GM18502 (cell line): ENCODE measurements at regions not wholly inside any gene's neighbourhood (a gene's known extent, or its start where the extent isn't known, plus 50 kb on each side); places are given as distances from the start of the nearest gene placed in this dataset.

Source experiments
- ATAC-seq: cut with Tn5 transposase; IDR thresholded peaks from one replicate; pipeline ENCODE4 v1.9.1; 2021; ENCODE audit warnings: mild to moderate bottlenecking; ENCODE audit not compliant: unreplicated experiment, poor library complexity

DNA sequence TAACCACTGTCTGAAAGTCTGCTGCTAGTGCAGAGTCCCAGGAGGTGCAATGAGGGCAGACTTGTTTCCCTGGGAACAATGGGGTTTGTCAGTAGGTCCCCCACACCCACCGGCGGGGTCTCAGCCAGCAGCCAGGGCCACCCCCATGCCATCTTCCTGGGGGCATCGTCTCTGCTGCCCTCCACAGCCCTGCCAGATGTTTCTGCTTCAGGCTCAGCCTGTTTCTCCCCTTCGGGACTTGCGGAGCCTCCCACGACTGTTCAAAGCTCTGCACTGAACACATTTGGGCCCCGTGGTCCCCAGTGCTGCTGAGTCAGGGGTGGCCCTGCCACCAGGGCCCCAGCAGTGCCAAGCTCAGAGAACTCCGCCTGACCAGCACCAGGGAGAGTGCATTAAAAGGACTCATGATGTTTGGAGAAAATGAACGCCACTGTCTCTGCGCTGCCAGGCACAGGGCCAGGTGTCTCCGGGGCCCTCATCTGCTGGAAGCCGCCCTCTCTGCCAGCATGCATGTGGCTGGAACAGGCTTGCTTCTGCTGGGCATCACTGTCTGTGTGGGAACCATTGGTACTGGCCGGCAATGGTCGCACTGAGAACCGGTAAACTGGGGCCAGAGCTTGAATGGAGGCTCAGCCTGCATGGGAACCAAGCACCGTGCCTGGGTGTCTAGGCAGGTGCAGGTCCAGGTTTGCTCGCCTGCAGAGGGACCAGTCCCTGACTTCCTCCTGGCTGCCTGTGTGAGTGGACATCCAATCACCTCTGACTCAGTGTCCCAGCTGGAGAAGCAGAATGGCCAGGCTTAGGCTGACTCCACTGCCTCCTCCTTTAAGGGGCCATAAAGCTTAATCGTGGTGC is 345.1 kb downstream of the GLRX3 start:
- ATAC-seq = no peak

DNA sequence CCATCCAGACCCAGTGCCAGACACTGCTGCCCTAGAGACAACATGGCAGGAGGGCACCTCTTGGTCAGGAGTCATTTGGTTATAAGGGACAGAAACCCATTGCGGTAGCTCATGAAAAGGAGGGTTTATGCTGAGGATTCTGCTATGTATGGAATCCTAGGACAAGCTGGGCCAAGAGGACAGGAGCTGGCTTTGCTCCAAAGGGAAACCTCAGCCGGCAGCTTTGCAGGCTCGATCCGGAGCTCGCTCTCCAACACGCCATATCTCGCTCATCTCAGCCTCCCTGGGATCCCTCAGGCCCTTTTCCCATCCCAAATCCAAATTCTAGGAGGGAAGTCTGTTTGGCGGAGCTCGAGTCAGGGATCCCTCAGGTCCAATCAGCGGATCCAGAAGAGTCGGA is 345.7 kb downstream of the GLRX3 start:
- ATAC-seq = no peak

DNA sequence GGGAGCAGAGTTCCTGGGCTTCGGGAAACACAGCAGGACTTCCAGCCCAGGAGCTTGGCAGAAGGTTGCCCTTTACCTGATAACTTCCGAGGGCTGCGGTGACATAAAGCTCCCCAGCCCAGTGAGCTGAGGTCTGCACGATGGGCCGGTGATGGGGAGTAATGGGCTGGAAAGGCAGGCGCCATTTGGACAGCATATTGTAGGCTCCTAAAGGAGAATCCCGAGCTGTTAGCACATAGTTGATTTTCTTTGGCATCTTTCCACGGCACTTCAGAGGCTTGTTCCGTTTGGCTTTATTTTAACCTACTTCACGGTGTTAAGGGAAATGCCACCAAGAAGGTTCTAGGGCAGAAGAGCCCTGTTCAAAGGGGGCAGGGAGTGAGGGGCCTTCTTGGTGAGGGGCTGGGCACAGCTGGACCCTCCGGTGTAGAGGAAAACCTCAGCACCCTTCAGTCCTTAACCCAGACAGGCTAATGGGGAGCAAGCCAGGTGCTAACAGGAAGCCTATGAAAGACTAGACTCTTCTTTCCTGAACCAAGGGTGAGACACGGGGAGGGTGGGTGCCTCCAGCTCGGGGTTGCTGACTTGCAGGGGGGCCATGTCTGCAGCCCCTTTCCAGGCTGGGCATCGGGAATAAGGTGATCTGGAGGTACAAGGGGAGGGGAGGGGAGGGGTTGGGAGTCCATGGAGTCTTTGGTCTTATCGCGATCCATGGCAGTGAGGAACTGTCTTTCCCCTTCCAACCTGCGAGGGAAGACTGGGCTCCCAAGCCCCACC is 347.7 kb downstream of the GLRX3 start:
- ATAC-seq = no peak

DNA sequence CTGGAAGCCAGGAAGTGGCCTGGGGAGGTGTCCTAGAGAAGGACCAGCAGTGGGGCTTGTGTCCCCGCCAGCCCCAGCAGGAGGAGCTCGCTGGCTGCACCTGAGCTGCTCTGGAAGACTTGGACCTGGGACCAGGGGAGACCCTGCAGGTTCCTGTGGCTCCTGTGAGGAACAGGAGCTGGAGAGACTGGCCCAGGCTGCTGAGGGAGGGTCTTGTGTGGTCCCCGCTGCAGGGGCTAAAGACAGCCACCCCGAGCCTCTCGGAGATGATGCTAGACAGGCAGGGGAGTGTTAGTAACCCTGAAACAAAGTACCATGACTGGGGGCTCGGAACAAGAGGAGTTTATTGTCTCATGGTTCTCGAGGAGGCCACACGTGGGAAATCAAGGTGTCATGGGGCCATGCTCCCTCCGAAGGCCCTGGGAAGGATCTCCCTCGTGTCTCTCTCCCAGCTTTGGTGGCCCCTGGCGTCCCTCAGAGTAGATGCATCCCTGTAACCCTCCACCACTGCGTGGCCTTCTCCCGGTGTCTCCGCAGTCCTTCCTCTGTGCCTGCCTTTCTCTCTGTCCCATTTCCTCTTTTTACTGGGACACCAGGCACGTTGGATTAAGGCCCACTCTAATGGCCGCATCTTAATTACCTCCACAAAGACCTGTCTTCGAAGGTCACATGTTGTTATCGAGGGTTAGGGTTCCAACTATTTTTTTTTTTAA is 348.4 kb downstream of the GLRX3 start:
- ATAC-seq = no peak

DNA sequence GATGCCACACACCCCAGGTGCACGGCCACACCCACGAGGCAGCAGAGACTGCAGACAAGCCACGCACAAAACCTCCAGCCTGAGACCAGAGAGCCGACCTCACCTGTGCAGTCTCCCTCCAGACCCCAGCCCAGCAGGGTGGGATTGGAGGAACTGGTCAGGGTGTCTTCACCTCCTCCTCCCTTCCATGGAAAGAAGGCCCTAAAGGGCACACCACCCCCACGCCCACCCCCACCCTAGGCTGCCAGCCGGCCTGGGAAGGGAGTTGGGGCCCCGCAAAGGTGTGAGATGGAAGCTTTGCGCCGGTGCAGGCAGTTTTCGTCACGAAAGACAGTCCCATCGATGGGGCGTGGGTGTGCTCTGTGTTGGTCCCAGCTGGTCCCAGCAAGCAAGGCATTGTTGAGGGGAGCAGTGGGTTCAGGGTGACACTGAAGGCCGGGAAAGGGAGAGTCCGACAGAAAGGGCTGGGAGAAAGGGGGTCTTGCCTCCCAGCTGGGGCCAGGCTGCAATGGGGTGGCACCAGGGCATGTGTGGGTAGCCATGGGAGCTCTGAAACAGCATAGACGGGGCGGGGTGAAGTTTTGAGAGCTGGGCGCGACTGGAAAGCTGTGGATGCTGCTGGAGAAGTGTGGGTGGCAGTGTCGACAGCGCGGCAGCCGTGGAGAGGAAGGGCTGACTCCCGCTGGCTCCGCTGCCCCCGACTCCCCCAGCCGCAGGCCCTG is 349.2 kb downstream of the GLRX3 start:
- ATAC-seq = no peak

DNA sequence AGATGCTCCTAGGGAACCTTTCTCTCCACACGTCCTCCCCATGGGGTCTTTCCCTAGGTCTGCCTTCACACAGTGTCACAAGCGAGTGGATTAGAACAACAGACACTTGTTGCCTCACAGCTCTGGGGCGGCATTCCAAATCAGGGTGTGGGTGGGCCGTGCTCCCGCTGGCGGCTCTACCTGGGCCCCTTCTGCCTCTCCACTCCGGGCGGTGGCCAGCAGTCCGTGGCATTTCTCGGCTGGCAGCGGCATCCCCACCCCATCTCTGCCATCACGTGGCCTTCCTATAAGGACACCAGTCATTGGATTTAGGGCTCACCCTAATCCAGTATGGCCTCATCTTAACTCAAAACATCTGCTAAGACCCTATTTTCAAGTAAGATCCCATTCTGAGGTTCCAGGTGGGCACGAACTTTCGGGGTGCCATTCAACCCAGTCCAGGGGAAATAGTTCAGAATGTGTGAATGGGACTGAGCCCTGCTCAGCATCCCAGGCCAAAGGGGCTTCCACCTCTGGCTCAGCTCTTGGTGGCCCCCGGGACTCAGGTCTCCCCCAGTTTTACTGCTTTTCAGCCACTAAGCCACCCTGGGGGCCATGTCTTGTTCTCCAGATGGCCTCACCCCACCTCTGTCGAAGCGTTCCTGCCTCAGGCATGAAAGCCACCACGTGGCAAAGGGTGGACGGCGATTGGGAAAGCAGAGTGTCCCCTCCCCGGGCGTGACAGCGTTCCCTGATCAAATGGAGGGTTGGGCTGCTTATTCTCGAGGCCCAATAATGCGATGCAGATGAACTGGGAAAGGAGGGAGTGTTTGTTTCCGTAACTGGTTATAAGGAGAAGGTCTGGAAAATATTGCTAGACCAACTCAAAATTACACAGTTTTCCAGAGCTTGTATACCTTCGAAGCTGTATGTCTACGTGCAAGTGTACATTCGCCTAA is 350.0 kb downstream of the GLRX3 start:
- no peak for ATAC-seq

DNA sequence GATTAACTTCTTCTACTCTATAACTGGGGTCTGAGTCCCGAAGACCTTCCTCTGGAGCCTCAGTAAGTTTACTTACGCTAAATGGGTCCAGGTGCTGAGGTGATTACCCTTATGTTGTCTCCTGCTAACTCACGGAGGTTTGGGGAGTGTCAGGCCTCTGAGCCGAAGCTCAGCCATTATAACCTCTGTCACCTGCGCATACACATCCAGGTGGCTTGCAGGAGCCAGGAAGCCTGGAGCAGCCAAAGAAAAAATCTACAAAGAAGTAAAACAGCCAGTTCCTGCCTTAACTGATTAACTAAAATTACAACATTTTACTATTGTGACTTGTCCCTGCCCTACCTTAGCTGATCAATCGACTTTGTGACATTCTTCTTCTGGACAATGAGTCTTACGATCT is 350.7 kb downstream of the GLRX3 start:
- no peak for ATAC-seq

DNA sequence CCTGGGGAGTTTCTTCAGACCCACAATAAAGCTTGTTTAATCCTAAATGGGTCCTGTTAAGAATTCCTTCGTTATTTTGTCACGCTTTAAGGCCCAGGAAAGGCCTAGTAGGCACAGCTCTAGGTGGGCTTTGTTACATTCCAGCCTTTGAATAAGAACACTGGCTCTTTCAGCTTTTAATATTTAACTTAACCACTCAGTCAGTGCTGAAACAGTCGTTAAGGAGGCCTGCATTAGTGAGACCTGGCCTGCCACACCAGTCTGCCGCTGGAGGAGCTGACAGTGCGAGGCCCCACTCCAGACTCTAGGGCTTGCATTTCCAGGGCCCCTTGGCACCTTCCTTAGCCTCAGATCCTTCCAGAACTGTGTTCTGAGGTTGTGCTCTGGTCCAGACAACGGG is 351.4 kb downstream of the GLRX3 start:
- ATAC-seq = no peak

DNA sequence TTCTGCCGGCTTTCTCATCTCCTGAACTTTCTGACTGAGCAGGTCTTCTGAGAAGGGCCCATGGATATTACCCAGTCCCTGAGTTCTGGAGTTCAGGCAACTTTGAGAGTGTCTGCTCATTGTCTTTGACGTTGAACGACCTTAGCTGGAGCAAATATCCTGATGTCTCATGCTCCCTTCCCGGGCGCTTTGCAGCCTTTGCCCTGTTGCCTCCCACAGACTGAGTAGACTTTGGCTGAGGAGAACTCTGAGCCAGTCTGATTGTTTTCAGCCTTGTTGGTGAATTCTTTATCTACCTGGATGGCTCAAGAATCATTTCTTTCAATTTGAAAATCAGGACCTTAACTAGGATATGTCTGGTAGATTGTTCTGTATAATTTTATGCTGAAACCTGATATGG is 353.7 kb downstream of the GLRX3 start:
- no peak for ATAC-seq

DNA sequence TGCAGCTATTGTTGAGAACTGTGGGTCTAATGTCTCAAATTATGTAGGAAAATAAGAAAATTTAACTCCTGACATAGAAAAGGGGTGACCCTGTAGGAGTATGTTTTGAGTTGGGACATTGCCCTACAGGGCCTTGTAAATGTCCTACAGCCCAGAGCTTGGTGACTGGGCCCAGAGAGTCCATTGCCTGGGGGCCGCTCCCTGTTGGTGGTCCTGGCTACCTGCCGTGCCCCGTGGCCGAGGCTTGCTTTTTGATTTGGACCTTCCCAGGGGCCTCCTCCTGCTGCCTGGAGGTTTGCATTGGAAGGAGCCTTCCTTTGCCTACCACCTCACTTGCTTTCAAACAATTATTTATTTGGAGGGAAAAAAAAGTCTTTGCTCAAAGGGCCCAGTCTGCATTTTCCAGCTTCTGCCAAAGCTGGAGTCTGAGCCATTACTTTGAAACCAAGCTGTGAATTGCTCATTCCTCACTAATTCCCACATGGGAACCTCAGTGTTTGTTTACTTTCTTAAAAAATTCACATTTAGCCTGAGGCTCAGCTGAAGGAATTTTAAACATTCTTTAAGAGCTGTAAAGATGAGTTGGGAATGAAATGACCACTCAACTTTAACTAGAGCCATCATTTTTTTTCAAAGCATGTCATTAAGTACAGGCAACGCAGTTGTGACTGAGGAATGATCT is 355.0 kb downstream of the GLRX3 start:
- no peak for ATAC-seq

DNA sequence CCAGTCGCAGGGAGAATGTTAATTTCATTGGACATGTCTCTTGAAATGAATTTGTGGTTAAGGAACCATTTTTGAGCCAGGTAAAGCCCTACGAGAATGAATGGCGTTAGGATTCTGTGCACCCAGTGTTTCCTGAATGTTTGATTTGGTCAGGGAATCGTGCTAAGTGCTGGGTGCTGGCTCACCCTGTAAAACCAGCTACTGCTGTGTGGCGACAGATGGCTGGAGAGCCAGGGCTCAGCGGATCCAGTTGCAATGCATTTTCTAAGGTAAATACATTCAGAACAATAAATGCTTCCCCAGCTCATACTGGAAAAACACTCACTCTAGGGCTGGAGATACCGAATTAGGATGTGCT is 355.5 kb downstream of the GLRX3 start:
- ATAC-seq = no peak

DNA sequence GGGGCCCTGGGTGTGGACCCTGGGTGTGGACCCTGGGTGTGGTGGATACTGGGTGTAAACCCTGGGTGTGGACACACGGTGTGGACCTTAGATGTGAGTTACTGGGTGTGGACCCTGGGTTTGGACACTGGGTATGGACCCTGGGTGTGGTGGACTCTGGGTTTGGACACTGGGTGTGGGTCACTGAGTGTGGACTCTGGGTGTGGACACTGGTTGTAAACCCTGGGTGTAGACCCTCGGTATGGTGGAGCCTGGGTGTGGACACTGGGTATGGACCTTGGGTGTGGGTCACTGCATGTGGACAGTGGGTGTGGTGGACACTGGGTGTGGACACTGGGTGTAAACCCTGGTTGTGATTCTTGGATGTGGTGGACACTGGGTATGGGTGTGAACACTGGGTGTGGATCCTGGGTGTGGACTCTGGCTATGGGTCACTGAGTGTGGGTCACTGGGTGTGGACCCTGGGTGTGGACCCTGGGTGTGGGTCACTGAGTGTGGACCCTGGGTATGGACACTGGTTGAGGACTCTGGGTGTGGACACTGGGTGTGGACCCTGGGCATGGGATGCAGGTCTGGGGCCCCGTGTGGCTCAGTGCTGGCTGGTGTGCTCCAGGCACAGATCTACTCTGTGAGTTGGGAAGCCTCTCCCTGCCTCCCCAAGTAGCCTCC is 356.2 kb downstream of the GLRX3 start:
- ATAC-seq = no peak

DNA sequence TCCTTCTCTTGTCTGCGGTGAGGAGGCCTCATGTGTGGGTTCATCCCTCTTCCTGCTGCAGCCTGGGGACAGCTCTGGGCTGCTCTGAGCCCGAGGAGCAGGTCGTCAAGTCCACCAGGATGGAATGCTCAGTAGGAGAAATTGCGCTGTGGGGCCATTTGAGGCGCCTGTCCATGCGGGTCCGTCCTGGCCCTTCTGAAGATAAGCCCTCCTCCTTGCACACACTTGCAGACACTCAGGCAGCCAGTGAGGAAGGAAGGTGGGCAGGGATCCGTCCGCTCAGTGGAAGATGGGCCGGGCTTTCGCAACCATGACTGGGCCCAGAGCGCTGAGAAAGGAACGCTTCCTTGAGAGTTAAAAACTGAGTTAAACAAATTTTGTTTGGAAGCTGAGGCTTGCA is 356.8 kb downstream of the GLRX3 start:
- ATAC-seq = no peak

DNA sequence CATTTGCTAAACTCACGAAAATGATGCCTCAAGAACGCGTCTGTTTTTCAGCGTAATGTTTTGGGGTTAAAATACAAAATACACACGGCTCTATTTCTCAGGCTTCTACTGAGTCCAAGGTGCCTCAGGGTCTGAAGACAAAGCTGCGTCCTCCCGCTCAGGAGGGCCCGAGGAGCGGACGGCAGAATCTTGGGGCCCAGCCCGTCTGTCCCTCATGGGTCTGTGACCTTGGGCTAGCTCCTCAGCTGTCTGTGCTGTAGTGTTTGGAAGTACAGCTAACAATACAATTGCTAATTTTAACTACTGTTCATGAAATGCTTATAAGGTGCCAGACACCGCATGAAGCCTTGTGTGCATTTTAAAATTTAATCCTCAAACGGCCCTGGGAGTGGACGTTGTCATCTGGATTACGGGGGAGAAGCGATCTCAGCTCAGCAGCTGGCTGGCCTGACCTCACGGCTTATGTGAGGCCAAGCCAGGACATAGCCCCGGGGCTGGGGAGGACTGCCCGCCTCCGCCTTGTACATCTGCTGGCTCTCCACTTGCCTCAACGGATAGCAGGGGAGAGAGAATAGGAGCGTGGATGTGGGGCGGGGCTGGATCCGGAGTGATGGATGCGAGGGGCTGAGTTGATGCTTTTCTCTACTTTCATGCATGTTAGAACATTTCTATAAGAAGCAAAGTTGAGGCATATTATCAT is 357.4 kb downstream of the GLRX3 start:
- no peak for ATAC-seq

DNA sequence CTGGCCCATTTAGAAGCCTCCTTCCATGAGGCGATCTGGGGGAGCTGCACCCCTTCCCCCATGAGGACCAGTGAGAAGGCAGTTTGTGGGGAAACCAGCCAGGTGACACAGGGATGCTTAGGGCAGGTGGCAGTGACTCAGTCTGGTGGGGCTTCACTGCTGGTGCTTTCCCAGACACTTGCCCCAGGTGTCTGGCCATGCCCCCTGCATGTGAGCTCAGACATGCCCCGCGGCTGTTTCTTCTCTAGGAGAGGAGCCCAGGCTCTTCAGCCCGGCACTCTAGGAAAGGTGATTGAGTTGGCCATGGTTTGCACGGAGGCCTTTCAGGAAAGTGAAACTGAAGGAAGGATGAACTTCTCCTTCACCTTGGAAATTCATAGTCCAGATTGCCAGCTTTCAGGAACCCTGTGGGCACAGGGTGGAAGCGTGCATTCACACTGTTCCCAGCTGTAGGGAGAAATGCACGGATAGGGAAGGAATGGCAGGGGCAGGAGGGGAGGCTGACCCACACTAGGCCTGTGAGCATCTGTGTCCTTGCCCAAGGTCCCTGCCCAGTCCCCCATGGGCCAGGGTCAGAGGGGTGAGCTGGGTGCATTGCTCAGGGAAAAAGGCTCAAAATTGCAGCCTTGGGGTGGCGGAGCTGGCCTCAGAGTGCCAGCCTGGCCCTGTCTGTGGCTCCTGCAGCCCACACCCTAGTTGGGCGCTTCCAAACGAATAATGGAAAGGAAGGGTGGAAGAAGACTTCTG is 359.1 kb downstream of the GLRX3 start:
- ATAC-seq = no peak

DNA sequence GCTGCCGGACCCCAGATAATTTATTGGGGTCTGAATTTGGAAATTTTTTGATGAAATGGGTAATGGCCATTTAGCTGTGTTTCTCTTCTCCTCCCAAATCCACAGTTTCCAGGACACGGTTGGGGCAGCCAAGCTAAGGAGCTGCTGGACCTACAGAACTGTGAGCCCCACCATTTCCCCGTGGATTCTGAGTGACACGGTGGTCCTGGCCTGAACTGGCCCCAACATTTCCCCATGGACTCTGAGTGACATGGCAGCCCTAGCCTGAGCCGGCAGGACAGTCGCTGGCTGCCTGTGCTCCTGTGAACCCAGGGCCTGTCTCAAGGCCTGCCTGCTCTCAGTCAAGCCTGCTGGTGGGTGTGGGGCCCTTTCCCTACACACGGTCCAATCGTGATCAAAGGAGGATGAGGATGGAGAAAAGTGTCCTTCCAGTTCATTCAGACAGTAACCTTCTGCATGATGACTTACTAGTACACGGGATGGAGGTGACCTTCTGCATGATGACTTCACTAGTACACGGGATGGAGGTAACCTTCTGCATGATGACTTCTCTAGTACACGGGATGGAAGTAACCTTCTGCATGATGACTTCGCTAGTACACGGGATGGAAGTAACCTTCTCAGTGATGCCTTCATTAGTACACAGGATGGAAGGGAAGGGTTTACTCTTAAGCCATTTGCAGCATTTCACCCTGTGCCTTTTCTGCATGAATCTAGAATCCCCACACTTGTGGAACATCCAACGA is 359.9 kb downstream of the GLRX3 start:
- ATAC-seq = no peak
